Esophagus muscularis mucosa (tissue), 3 donors: ENCODE measurements at regions not wholly inside any gene's neighbourhood (a gene's known extent, or its start where the extent isn't known, plus 50 kb on each side); places are given as distances from the start of the nearest gene placed in this dataset.

ENCODE experiments used
- CTCF ChIP-seq, 3 experiments: fragments of 200-600 bp in 2 of 3; fragments of 450-650 bp in 1 of 3; sonication (generic) in 2 of 3; IDR thresholded peaks; one replicate each; pipeline ENCODE4 v1.5.1; 2017 to 2019; ENCODE audit warnings: antibody characterized with exemption in 3 of 3, mild to moderate bottlenecking in 2 of 3, moderate library complexity in 1 of 3
- POLR2A ChIP-seq: fragments of 450-650 bp; IDR thresholded peaks from one replicate; pipeline ENCODE4 v1.6.1; 2017; ENCODE audit warnings: antibody characterized with exemption, moderate library complexity, mild to moderate bottlenecking, low read depth
- POLR2AphosphoS5 ChIP-seq, 2 donors: sonication (generic); formaldehyde crosslinking; IDR thresholded peaks; one replicate each; pipeline ENCODE4 v1.6.1; 2017; ENCODE audit warnings: antibody characterized with exemption in 2 of 2

DNA sequence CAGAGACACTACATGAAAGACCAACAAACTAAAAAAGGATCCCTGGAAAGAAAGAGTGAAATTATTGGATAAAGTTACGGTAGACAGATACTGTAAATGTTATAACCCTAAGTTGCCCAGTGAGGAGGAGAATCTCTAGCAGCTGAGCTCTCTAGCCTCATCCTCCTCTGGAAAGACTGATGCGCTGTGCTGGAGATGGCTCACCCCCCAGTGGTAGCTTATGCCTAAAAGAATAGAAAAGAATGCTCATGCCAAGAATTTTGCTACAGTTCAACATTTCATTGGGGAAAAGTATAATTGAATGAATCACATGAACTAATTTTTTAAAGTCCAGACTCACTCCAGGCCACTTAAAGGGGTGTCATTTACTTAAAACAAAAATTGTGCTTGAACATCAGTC, 50.8 kb upstream of the RNF32 start:
- TF ChIP-seq POLR2AphosphoS5 (IDR thresholded peaks at IDR 0.05) (no peak), CTCF (IDR thresholded peaks at IDR 0.05) (no peak), POLR2A (no peak)
